C4-2B (cell line): ENCODE measurements at regions not wholly inside any gene's neighbourhood (a gene's known extent, or its start where the extent isn't known, plus 50 kb on each side); places are given as distances from the start of the nearest gene placed in this dataset.

Source experiments
- CTCF ChIP-seq: fragments of 450-650 bp; conservative IDR thresholded peaks from 2 replicates; pipeline ENCODE4 v1.5.1; 2017; ENCODE audit warnings: mild to moderate bottlenecking
- ZFX ChIP-seq: fragments of 450-650 bp; IDR thresholded peaks from 2 replicates; pipeline ENCODE4 v1.6.1; 2017

- TF ChIP-seq CTCF (no peak), ZFX (no peak)
Observed at GRCh38 chr1:22352896-22353295, 98.8 kb upstream of the ZBTB40 start.
